ENCODE measurements at regions not wholly inside any gene's neighbourhood (a gene's known extent, or its start where the extent isn't known, plus 50 kb on each side); places are given as distances from the start of the nearest gene placed in this dataset.

- TF ChIP-seq CTCF (IDR thresholded peaks at IDR 0.05) (no peak), EP300 (IDR thresholded peaks at IDR 0.05) (no peak), POLR2AphosphoS5 (IDR thresholded peaks at IDR 0.05) (no peak)
Measured at GRCh38 chr2:66866331-66867062, 431.6 kb downstream of the MEIS1 start.

All from esophagus muscularis mucosa (tissue), 4 donors.